ENCODE measurements at regions not wholly inside any gene's neighbourhood (a gene's known extent, or its start where the extent isn't known, plus 50 kb on each side); places are given as distances from the start of the nearest gene placed in this dataset.

DNA sequence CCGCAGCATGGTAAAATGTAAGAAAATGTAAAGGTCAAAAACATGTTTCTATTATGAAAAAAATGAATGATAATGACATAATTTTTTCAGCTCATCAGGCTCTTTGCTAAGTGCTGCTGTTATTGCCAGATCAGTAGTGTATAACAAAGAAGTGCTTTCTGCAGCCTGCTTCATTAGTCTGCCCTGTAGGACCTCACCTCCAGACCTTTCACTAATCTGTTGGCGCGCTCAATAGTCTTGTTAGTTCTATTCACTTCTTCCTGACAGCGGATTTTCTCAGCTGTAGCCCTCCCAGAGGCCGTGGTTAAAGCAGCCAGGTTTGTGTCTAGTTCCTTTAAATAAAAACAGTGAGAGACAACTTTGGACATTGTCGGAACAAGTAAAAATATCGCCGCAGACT, 97.7 kb downstream of the CDCA7 start:
- DNase-seq (no peak), ATAC-seq (ENCODE audit: insufficient read depth, low FRiP score) (no peak)
- no peak overlapping the region for H3K4me3 ChIP-seq
- no peaks in the 10 kb centered on the region for H3K4me1 ChIP-seq (ENCODE audit: control insufficient read depth in 5 of 5, insufficient read depth in 5 of 5, low read length in 5 of 5)
- TF ChIP-seq, protein P1, sequence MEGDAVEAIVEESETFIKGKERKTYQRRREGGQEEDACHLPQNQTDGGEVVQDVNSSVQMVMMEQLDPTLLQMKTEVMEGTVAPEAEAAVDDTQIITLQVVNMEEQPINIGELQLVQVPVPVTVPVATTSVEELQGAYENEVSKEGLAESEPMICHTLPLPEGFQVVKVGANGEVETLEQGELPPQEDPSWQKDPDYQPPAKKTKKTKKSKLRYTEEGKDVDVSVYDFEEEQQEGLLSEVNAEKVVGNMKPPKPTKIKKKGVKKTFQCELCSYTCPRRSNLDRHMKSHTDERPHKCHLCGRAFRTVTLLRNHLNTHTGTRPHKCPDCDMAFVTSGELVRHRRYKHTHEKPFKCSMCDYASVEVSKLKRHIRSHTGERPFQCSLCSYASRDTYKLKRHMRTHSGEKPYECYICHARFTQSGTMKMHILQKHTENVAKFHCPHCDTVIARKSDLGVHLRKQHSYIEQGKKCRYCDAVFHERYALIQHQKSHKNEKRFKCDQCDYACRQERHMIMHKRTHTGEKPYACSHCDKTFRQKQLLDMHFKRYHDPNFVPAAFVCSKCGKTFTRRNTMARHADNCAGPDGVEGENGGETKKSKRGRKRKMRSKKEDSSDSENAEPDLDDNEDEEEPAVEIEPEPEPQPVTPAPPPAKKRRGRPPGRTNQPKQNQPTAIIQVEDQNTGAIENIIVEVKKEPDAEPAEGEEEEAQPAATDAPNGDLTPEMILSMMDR (IDR thresholded peaks at IDR 0.05; ENCODE audit: control extremely low read depth, extremely low read depth), result no peak
- no peaks in the 10 kb centered on the region for H3K27me3 ChIP-seq (ENCODE audit: control insufficient read depth in 3 of 3, insufficient read depth in 3 of 3, low read length in 2 of 3)
- H3K27ac ChIP-seq (ENCODE audit: low read depth in 1 of 2, low read length in 1 of 2), result no peak overlapping the region
- H3K36me3 ChIP-seq (ENCODE audit: control insufficient read depth in 4 of 4, insufficient read depth in 4 of 4, low read length in 4 of 4), result no peaks in the 10 kb centered on the region
- no peak overlapping the region for H3K9ac ChIP-seq (ENCODE audit: insufficient read depth in 1 of 2, low read length in 2 of 2)
- peaks cover 0 to 2% (median 0%) of the 10 kb centered on the region in 4 donors for H3K9me3 ChIP-seq (ENCODE audit: control insufficient read depth in 4 of 4, insufficient read depth in 3 of 4, low read length in 3 of 4)
- 90% methylated on average over 8 of the region's 8 CpGs for WGBS, 2 donors

DNA sequence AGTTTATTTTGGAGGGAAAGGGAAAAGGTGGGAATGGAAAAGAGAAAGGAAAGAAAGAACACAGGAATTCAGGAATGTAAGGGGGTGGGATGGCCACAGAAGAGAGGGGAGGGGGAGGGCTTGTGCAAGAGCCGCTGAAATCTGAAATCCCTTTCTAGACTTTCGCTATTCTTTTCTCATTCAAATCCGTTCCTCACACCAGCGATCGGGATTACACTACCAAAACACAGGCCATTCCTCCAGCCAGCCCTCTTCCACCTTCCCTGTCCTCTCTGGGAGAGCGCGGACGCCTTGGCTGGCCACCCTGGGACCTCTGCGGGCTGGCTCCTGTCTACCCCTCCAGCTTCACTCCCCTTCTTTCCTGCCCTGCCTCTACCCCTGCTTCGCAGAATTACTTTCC, 102.3 kb downstream of the CDCA7 start:
- ATAC-seq (ENCODE audit: insufficient read depth, low FRiP score) (no peak), DNase-seq (no peak)
- no peak overlapping the region for H3K9ac ChIP-seq (ENCODE audit: insufficient read depth in 1 of 2, low read length in 2 of 2)
- H3K4me1 ChIP-seq (ENCODE audit: control insufficient read depth in 5 of 5, insufficient read depth in 5 of 5, low read length in 5 of 5), result no peaks in the 10 kb centered on the region
- no peaks in the 10 kb centered on the region for H3K36me3 ChIP-seq (ENCODE audit: control insufficient read depth in 4 of 4, insufficient read depth in 4 of 4, low read length in 4 of 4)
- 89 to 93% methylated on average over 10 of the region's 10 CpGs for WGBS, 2 donors
- H3K9me3 ChIP-seq (ENCODE audit: control insufficient read depth in 4 of 4, insufficient read depth in 3 of 4, low read length in 3 of 4), result no peaks in the 10 kb centered on the region
- no peaks in the 10 kb centered on the region for H3K27me3 ChIP-seq (ENCODE audit: control insufficient read depth in 3 of 3, insufficient read depth in 3 of 3, low read length in 2 of 3)
- TF ChIP-seq, protein P1 (IDR thresholded peaks at IDR 0.05; ENCODE audit: control extremely low read depth, extremely low read depth), result no peak
- H3K27ac ChIP-seq (ENCODE audit: low read depth in 1 of 2, low read length in 1 of 2), result no peak overlapping the region
- H3K4me3 ChIP-seq, result no peak overlapping the region

DNA sequence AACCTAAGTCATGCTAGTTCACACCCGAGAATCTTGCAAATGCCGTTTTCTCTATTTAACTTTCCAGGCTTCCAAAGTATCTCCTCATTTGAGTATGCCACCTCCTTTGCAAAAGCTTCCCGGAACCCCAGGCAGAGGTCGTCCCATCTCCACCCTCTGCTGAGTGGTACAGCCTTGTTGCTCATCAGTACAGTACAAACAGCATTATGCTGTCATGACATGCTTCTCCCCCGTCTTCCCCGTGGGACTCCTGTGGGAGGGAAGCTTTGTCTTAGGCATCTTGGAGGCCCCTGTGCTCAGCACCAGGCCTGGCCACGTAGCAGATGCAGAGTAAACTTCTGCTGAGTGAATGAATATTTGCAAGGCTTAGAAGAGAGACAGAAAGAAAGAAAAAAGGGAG, 102.7 kb downstream of the CDCA7 start:
- H3K4me1 ChIP-seq (ENCODE audit: control insufficient read depth in 5 of 5, insufficient read depth in 5 of 5, low read length in 5 of 5), result no peaks in the 10 kb centered on the region
- TF ChIP-seq, protein P1 (IDR thresholded peaks at IDR 0.05; ENCODE audit: control extremely low read depth, extremely low read depth), result no peak
- DNase-seq (no peak), ATAC-seq (ENCODE audit: insufficient read depth, low FRiP score) (no peak)
- no peaks in the 10 kb centered on the region for H3K27me3 ChIP-seq (ENCODE audit: control insufficient read depth in 3 of 3, insufficient read depth in 3 of 3, low read length in 2 of 3)
- WGBS, 2 donors, result 85 to 91% methylated on average over 7 of the region's 7 CpGs
- no peak overlapping the region for H3K9ac ChIP-seq (ENCODE audit: insufficient read depth in 1 of 2, low read length in 2 of 2)
- H3K27ac ChIP-seq (ENCODE audit: low read depth in 1 of 2, low read length in 1 of 2), result no peak overlapping the region
- no peak overlapping the region for H3K4me3 ChIP-seq
- H3K36me3 ChIP-seq (ENCODE audit: control insufficient read depth in 4 of 4, insufficient read depth in 4 of 4, low read length in 4 of 4), result no peaks in the 10 kb centered on the region
- no peaks in the 10 kb centered on the region for H3K9me3 ChIP-seq (ENCODE audit: control insufficient read depth in 4 of 4, insufficient read depth in 3 of 4, low read length in 3 of 4)

Data from lung (tissue), 11 donors.